SKM-1 treated with dmso at 0.1 percent for 144 hours (cell line): ENCODE measurements at regions not wholly inside any gene's neighbourhood (a gene's known extent, or its start where the extent isn't known, plus 50 kb on each side); places are given as distances from the start of the nearest gene placed in this dataset.
A peak's percentile ranks its signal among the peaks of the same experiment; 100 is the strongest.

Experiments
- DNase-seq: peaks from one replicate; lab custom pipeline; 2025; ENCODE audit not compliant: unreplicated experiment; lab: John Stamatoyannopoulos, UW

DNA sequence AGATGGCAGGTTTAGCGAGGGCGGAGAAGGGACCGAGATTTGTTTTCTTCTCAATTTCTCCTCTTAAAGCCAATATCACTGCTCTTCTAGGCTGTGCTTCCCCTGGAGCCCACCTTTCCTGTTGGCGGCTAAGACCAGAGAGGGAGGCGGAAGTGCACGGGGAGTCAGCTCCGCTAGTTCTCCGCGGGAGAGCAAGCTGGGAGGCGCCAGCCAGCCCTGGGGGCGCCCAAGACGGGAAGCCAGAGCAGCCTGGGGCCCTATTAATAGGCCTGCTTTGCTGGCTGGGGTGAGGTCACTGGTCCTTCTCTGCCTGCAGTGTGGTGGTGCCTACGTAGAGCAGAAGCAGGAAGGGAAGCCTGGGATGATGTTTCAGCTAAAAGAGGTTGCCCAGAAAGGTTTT, 61.6 kb downstream of the LSM5 start:
- DNase-seq: no peak

DNA sequence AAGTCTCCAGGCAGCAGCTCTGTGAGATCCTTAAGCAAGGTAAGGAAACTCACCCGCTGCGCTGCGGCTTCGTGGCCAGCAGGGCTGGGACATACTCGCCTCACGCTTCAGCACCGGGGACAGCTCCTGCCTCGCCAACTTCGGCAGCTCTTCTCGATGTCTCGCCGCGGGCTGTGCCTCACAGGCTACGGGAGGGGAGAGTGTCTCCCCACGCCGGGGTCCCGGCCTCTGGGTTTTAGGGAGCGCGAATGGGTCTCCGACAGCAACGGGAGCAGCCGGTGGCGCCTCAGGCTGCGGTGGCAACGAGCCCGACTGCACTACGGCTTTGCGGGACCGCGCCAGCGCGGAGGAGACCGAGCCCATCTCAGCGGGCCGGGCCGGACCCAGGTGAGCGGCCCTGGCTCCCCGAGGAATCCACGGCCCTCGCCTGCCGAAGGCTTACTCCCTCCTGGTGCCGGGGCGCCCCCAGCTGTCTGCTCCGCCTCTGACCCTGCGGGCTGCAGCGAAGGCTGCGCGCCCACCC, 62.4 kb downstream of the LSM5 start:
- DNase-seq: no peak

DNA sequence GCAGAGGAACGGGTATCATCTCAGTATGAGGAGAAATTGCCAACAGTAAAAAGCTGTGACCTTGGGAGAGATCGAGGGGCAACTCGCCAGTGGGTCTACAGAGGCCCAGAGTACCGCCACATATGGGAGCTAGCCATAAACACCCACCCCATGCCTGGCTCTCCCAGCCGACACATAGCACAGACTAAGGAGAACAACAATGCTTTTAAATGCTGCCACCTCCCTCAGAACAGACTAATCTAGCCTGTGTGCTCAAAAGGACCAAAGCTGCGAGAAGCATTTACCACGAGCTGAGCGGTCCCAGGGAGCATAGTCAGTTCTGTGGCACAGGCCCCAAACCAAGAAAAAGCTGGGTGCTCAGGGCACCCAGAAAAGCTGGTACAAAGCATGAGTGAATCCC, 73.3 kb downstream of the LSM5 start:
- no peak for DNase-seq

DNA sequence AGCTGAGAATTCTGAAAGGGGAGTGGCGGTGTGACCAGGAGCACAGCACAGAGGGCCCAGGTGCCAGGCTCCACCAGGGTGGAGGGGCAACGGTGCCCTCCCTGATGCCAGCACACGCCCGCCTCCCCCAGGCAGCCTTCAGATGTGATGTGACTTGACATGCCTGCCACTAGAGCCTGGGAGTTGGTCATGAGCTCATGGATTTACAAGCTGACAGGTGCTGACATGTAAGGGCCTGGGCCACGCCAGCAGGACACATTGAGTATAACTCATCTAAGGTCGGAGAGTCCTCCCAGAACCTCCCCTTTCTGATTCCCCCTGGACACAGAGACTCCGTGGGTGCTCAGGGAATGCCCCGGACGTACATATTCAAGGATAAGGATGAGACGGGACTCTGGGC, 74.2 kb downstream of the LSM5 start:
- DNase-seq: no peak

DNA sequence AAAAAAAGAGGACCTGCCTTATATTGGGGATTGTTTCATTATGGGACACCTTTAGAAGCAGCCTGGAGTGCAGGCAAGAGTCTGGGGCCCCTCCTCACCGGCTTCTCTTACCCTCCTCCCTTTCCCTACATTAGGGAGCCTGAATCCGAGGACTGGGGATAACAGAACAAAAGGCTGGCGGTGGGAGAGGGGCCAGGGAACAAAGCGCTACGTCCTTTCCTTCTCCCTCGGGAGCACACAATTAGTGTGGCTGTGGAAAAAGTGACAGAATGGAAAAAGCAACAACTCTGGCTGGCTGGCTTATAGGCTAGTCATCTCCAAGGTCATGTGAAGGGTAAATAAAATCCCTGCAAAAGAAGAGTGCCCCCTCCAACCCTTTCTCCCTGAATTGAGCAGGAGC, 74.7 kb downstream of the LSM5 start:
- no peak for DNase-seq

DNA sequence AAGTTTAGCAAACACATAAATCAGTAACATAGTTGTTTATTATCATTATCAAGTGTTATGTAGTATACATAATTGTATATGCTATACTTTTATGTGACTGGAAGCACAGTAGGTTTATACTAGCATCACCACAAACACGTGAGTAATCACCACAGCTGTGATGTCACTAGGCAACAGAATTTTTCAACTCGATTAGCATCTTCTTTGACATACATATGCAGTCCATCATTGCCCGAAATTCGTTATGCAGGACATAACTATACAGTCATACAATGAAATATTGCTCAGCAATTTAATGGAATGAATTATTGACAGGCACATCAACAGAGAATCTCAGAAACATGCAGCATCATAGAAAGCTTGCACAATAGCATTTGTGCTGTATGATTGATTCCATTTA, 77.7 kb downstream of the LSM5 start:
- no peak for DNase-seq

DNA sequence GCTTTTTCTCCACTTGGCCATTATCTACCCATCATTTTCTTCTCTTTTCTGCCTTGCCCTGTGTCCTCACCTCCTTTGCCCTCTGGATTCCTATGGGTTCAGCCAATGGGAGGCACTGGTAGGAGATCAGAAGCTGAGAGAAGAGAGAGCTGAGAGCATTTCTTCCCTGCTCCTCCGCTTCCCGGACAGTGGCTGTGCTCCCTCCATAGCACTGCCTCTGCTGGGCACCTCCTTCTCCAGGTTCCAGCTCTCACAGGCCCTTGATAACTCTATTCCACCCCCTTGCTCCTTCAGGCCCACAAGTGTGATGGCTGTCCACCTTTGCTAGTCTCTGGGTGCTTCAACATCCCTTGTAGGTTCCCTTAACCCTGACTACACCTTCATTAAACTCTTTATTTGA, 79.6 kb downstream of the LSM5 start:
- no peak for DNase-seq

DNA sequence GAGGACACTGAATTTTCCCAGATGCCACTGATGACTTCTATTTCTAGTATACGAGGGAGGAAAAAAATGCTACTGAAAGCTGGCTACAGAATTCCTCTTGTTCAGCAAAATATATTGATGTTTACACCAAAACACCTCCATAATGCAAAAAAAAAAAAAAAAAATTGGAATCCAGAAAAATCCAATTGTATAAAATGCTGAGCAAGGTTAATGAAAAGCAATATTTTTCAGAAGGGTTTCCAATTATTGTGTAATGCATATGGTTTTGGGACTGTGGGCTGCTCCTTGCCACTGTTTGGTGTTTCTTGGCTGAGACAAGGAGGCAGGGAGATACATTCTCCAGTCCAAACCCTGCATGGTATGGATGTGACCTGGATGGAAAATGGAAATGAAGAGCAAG, 83.8 kb downstream of the LSM5 start:
- DNase-seq: no peak

DNA sequence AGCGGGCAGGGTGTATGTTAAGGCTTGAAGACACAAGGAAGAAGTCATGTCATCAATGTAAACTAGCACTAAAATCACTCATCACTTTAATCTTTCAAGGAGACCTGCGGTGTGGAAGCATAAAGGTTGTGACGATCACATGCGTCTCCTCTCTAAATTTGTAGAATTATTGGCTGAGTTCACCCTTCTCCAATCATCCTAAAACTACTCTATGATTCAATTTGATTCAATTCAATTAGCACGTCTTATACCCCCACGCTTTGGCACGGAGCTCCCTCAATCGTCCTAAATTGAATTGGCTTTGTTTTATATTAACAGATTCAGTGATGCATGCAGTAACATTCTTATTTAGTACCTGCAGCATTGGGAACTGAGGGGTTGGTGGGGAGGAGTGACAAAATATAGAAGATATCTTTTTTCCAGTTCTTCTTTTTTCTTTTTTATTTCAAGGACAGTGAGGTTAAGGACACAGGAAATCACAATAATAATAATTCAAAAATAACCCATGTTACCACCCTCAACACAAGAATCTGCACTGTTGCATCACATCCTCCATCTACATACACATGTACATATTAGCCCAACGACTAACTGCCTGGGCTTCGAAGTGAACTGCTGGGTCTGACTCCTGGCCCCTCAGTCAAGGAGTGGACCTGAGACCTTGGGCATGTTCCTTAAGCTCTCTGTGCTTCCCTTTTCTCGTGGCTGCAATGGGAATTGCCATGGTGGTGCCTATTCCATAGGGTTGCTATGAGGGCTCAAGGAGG, 86.5 kb downstream of the LSM5 start:
- no peak for DNase-seq

DNA sequence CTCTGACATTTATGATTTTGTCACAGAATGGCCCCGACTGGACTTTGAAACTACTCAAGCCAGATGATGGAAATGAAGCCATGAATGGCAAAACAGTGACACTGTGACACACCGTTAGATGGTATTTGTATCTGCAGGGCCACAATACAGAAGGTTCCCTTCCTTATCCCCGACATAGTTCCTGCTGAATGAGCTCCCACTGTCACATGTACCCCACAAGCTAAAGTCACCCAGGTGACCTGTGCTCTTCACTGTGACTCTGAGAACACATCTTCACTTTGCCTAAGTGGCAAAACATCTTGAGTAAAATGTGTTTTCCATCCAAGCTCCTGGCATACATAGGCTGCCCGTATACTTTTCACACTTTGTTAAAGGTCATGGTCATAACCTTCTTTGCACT, 89.5 kb downstream of the LSM5 start:
- DNase-seq: no peak

DNA sequence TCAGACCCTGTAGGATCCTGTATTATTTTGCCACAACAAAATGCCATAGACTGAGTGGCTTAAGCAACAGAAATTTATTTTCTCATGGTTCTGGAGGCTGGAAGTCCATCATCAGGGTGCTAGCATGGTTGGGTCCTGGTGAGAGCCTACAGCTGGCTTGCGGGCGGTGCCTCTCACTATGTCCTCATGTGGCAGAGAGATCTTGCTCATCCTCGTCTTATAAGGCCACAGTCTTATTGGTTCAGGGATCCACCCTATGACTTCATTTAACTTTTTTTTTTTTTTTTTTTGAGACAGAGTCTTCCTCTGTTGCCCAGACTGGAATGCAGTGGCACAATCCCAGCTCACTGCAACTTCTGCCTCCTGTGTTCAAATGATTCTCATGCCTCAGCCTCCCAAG, 90.9 kb downstream of the LSM5 start:
- DNase-seq: no peak

DNA sequence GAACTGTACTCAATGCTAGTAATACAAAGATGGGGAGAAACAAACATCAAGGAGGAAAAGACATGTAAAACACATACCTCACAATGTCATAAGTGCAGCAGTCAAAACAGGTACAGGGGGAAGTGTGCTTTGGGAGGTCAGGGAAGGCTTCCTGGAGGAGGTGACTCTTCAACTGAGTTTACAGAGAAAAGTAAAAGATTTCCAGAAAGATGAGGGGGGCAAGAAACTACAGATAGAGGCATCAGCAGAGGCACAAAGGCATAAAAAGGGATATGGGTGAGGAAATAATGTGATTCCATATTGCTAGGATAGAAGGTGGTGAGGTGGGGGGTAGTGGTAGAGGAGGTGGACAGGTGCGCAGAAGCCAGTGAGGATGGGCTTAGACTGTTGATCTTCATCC, 95.0 kb downstream of the LSM5 start:
- no peak for DNase-seq

DNA sequence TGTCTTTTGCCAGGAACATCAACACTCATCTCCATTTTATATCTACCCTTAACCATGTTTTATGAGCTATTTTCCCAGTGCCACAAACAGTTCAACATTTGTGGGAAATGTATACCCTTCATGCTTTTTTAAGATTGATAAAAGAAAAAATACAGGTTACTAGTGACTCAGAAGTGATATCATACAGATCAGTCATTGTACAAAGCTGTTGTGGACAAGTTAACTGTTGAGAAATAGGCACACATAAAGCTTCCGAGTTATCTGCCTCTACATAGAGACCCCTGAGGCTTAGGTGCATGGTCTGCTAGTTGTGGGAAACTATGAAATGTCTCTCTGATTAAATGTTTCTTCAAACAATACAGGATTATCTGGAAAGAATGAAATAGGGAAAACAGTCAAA, 96.3 kb downstream of the LSM5 start:
- no peak for DNase-seq

DNA sequence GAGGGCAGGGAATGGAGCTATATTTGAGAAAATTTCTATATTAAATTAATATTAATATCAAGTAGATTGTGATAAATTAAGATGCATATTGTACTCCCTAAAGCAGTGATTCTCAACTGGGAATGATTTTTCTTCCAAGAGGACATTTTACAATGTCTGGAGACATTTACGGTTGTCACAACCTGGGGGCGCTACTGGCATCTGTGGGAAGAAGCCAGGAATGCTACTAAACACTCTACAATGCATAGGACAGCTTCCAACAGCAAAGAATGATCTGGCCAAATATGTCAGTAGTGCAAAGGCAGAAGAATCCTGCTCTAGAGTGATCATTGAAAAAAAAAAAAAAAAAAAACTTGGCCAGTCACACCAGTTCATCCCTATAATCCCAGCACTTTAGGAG, 100.0 kb downstream of the LSM5 start:
- DNase-seq: no peak

DNA sequence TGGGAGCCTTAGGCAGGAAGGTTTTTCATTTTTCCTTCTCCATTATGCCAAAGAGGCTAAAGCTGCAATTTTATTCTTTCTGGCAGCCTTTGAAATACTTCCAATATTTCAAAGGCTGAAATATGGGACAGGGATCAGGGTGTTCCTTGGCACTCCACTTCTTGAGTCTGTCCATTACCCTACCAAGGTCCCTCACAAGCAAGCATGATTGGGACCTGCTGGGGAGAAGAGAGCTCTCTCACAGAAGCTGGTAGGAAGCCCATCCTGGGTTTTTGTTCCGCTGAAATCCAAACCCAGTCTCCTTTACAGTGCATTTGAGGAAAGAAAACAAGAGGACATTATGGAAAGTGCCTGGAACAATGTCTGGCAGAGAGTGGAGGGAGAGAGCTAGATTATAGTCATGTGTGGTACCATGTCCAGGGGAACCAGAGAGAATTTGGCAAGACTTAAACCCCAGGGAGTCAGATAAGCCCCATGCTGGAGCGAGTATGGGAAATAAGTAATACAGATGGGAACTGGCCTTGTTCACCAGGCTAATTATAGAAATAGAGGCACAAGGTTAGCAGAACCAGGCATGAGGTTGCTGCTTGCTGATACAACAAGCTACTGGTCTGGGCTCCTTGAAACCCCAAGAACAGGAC, 104.7 kb downstream of the LSM5 start:
- no peak for DNase-seq

DNA sequence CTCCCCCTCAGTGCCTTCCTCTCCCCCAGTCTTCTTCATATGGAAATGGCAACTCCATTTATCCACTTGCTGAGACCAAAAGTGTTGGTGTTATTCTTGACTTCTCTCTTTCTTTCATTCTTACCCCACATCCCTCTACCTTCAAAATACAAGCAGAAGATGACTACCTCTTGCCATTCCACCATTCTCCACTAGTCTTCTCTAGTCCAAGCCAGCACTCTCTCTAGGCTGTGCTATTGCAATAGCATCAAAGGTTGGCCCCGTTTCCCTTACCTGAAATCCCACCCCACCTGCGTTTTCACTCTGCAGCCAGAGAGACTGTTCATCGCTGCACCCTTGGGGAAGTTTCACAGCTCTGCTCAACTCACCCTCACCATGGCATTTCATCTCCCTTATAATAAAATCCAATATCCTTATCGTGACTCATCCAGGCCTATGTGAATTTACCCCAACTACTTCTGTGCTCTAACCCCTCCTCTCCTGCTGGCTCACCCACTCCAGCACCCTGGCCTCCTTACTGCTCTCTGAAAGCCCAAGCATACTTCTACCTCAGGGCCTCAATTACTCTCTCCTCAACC, 109.1 kb downstream of the LSM5 start:
- peak; percentile 9 for DNase-seq

DNA sequence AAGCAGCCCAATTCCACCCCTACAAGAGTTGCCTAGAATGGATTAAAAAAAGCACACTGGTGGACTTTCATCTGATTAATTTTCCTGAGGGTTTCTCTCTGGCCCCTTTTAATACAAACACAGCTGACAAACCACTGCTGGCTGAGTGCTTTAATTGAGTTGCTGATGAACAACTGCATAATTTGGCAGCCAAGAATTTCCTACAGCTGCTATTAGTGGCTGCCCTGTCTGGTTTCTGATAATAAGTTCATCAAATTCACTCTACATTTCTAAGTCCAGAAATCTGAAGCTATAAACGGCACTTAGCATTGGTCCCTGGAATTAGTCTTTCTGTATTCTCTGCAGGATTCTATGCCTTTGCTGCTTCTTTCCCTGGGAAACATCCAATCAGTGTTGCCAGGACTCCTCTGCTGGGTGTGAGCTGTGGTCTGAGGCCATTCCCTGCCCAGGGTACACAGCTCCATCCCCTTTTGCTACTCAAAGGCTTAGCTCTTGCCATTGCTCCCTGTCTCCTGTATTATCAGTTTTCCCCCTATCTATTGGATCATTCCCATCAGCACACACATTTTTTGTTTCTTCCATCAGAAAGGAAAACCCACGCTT, 110.6 kb downstream of the LSM5 start:
- DNase-seq: no peak

DNA sequence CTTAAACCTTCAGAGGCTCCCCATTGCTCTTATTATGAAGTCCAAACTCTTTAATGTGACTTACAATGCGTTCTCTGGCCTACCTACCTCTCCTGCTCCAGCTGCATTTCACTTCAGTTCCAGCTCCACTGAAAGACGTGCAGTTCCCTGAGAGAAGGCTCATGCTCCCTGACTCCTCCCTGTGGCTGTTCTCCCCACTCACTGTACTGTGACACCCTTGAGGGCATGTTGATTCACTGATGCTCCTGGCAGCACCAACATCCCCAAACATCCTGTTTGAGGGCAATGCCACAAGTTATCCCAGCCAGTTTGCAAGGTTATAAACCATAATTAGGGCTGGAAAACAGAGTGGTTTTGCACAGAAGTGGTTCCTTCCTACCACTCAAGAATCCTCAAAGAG, 111.2 kb downstream of the LSM5 start:
- DNase-seq: no peak

DNA sequence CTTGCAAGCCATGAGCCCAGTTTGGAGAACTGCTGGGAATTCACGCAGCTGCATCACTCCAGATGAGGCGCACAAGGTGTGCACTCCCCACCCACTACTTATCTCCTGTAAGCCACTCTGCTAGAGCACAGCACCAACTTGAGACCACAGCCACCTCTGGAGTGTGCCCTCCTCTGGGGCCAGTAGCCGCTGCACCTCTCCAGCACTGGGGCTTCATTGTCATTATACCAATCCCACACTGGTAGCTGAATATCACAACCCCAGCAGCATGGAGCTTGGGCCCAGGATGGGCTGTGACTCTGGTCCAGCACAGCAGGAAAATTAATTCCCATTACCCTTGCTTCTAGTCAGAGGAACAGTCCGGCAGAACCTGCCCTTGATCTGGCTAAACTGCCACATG, 125.6 kb downstream of the LSM5 start:
- no peak for DNase-seq

DNA sequence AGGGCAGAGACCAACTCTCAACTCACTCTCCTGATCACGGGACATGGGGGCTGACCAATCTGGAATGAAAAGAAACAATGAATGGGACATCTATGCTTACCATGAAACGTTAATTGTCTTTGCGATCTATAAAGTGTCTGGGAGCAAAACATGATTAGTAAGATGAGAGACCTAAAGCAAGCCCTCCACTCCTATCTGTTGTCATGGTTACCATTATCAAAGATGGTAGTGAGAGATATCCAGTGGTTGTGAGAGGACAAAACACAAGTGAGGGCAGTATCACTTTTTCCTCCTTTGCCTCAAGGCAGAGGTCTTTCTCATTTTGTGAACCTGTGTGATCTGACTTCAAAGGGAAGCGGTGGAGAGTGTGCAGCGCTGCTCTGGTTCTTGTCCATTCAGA, 130.1 kb downstream of the LSM5 start:
- DNase-seq: no peak

DNA sequence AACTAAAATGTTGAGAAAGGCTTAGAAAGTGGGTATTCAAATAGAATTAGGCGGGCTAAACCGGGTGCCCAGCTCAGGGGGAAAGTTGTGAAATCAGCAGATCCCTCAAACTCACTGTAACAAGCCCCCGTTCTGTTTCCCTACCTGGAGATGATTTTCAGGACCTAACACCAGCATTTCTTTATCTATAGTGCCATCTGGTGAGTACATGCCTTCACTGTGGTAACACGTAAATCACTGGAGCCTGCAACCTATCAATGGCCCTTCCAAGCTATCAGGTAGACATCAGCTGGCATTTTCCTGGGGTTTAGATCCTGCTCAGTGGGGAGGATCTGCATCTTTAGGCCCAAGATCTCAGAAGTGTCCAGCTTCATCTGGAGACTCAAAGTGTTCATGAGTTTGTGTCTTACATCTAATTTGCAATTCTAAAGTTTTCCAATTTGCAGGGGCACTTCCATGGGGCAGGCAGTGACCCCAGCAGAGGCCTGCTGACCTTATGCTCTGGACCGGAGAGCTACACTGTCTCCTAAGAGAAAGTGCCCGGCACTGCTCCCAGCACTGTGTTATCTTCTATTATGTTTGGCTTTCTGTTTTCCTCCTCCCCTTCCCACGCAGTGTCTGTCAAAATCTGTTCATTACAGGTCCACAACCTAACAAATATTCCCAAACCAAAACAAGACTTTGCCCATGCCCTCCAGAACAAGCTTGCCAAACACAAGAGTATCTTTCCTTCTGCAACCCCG, 132.5 kb downstream of the LSM5 start:
- DNase-seq: no peak
